Gastroesophageal sphincter (tissue), 2 donors: ENCODE measurements at regions not wholly inside any gene's neighbourhood (a gene's known extent, or its start where the extent isn't known, plus 50 kb on each side); places are given as distances from the start of the nearest gene placed in this dataset.

Source experiments
- EP300 ChIP-seq: sonication (generic); formaldehyde crosslinking; IDR thresholded peaks from one replicate; pipeline ENCODE4 v1.6.1; 2017; ENCODE audit warnings: antibody characterized with exemption, mild to moderate bottlenecking
- POLR2A ChIP-seq, 2 donors: fragments of 450-650 bp; IDR thresholded peaks; one replicate each; pipeline ENCODE4 v1.6.1; 2017; ENCODE audit warnings: antibody characterized with exemption in 2 of 2, mild to moderate bottlenecking in 2 of 2, moderate library complexity in 1 of 2
- POLR2AphosphoS5 ChIP-seq: sonication (generic); formaldehyde crosslinking; IDR thresholded peaks from one replicate; pipeline ENCODE4 v1.6.1; 2017; ENCODE audit warnings: antibody characterized with exemption

DNA sequence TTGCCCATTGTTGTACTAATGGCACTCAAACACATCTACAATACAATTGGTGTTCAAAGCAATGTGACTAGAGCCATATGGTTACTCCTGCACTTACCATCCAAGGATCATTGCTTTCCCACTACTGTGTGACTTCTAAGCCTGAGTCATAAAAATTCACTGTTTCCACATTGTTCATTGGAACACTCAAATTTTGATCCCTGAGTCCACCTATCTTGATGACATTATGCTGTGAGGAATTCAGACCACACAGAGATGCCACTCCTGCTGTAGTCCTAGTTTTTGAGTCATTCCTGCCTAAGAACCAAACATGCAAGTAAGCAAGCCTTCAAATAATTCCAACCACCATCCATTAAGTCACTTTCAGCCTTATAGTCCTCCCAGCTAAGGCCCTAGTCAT lies 176.2 kb downstream of the EFHB start:
- no peak for TF ChIP-seq EP300
- no peak for TF ChIP-seq POLR2AphosphoS5
- no peak for TF ChIP-seq POLR2A (IDR thresholded peaks at IDR 0.05)
